ENCODE measurements at regions not wholly inside any gene's neighbourhood (a gene's known extent, or its start where the extent isn't known, plus 50 kb on each side); places are given as distances from the start of the nearest gene placed in this dataset.

DNA sequence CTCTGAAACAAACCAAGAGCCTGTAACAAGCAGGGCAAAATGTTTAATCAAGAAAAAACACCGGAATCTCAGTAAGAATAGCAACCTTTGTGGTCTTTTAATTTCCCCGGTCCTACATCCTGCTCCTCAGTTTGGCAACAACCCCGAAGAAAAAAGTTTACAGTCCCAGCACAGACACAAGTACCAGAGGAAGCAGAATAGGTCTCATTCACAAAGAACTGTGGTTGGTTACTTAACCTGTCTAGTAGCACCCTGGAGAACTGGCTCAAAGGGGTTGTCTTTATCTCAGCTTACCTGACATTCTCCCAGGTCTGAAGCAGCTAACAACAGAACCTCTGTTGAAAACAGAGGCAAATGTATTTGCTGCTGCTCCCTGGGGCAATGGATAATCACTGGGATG, 399.3 kb downstream of the AJAP1 start:
- no peak for TF ChIP-seq CTCF (IDR thresholded peaks at IDR 0.05)
- no peak for DNase-seq (ENCODE audit: low spot score)
- no peak for ATAC-seq (ENCODE audit: low FRiP score)

GRCh38 chr1:5029136-5029535, 374.7 kb downstream of the AJAP1 start:
- DNase-seq (ENCODE audit: low spot score) (no peak), ATAC-seq (ENCODE audit: low FRiP score) (no peak)
- TF ChIP-seq CTCF (IDR thresholded peaks at IDR 0.05) = no peak

GRCh38 chr1:5012249-5012648, 357.8 kb downstream of the AJAP1 start:
- ATAC-seq (ENCODE audit: low FRiP score) (no peak), DNase-seq (ENCODE audit: low spot score) (no peak)
- TF ChIP-seq CTCF (IDR thresholded peaks at IDR 0.05) = no peak

GRCh38 chr1:5010656-5011055, 356.2 kb downstream of the AJAP1 start:
- no peak for TF ChIP-seq CTCF (IDR thresholded peaks at IDR 0.05)
- no peak for DNase-seq (ENCODE audit: low spot score)
- no peak for ATAC-seq (ENCODE audit: low FRiP score)

GRCh38 chr1:5010236-5010635, 355.8 kb downstream of the AJAP1 start:
- no peak for TF ChIP-seq CTCF (IDR thresholded peaks at IDR 0.05)
- no peak for DNase-seq (ENCODE audit: low spot score)
- no peak for ATAC-seq (ENCODE audit: low FRiP score)

GRCh38 chr1:5009376-5010065, 355.1 kb downstream of the AJAP1 start:
- no peak for DNase-seq (ENCODE audit: low spot score)
- TF ChIP-seq CTCF (IDR thresholded peaks at IDR 0.05) = no peak
- ATAC-seq (ENCODE audit: low FRiP score) = no peak

- ATAC-seq (ENCODE audit: low FRiP score) = no peak
- TF ChIP-seq CTCF (IDR thresholded peaks at IDR 0.05) = no peak
- no peak for DNase-seq (ENCODE audit: low spot score)
Observed at GRCh38 chr1:5005171-5005570, 350.8 kb downstream of the AJAP1 start.

All from omental fat pad (tissue), 3 donors.